ENCODE measurements at regions not wholly inside any gene's neighbourhood (a gene's known extent, or its start where the extent isn't known, plus 50 kb on each side); places are given as distances from the start of the nearest gene placed in this dataset.

GRCh38 chr9:14452539-14452938, 138.6 kb upstream of the NFIB start:
- TF ChIP-seq CTCF (IDR thresholded peaks at IDR 0.05; ENCODE audit: insufficient read depth, low read length, poor library complexity, severe bottlenecking) = no peak
- TF ChIP-seq EZH2phosphoT487 (conservative IDR thresholded peaks at IDR 0.05; ENCODE audit: low read length) = no peak
